Omental fat pad (tissue), 3 donors: ENCODE measurements at regions not wholly inside any gene's neighbourhood (a gene's known extent, or its start where the extent isn't known, plus 50 kb on each side); places are given as distances from the start of the nearest gene placed in this dataset.
"Not testable (repeated sequence)": the region's sequence is repeated elsewhere in the genome, so short reads cannot be mapped to it uniquely, and the experiment has no call there.

Source experiments
- ATAC-seq: fragments of 150-250 bp; one replicate; pipeline ENCODE4 v1.9.1; 2016; ENCODE audit warnings: mild to moderate bottlenecking, moderate library complexity; ENCODE audit not compliant: low FRiP score
- DNase-seq: peaks from one replicate; pipeline ENCODE4 v3.0.0-alpha.2; 2019; ENCODE audit warnings: low spot score
- CTCF ChIP-seq, 3 donors: fragments of 450-650 bp; IDR thresholded peaks; one replicate each; pipeline ENCODE4 v1.5.1; 2016 to 2017; ENCODE audit warnings: antibody characterized with exemption in 3 of 3, mild to moderate bottlenecking in 3 of 3, moderate library complexity in 2 of 3

GRCh38 chr7:56697058-56697457 lies 435.2 kb downstream of the ZNF479 start:
- not testable (repeated sequence) for ATAC-seq

GRCh38 chr7:56686276-56686859 lies 445.9 kb downstream of the ZNF479 start:
- DNase-seq (no peak), ATAC-seq (no peak)
- TF ChIP-seq CTCF (IDR thresholded peaks at IDR 0.05) = no peak

More at GRCh38 chr7:56697058-56697457, 435.2 kb downstream of the ZNF479 start:
- not testable (repeated sequence) for DNase-seq

- no peak for TF ChIP-seq CTCF (IDR thresholded peaks at IDR 0.05)
- DNase-seq (no peak), ATAC-seq (no peak)
Observed at GRCh38 chr7:56639173-56639746, 493.0 kb downstream of the ZNF479 start.

GRCh38 chr7:56609852-56610355 lies 493.7 kb upstream of the NUPR2 start:
- no peak for DNase-seq
- no peak for ATAC-seq
- no peak for TF ChIP-seq CTCF (IDR thresholded peaks at IDR 0.05)

- TF ChIP-seq CTCF (IDR thresholded peaks at IDR 0.05) = no peak
- DNase-seq (no peak), ATAC-seq (no peak)
Observed at GRCh38 chr7:56605146-56605545, 488.9 kb upstream of the NUPR2 start.

GRCh38 chr7:56578612-56579011 lies 462.4 kb upstream of the NUPR2 start:
- ATAC-seq (no peak), DNase-seq (no peak)
- no peak for TF ChIP-seq CTCF (IDR thresholded peaks at IDR 0.05)

GRCh38 chr7:56570968-56571367 lies 454.8 kb upstream of the NUPR2 start:
- TF ChIP-seq CTCF (IDR thresholded peaks at IDR 0.05) = no peak
- no peak for DNase-seq
- no peak for ATAC-seq
